NCI-H1694 (cell line): ENCODE measurements at regions not wholly inside any gene's neighbourhood (a gene's known extent, or its start where the extent isn't known, plus 50 kb on each side); places are given as distances from the start of the nearest gene placed in this dataset.

Source experiments
- DNase-seq: peaks from one replicate; lab custom pipeline; 2025; lab: John Stamatoyannopoulos, UW

GRCh38 chr19:32103541-32103940, 241.9 kb upstream of the ZNF507 start:
- DNase-seq: no peak

- no peak for DNase-seq
Observed at GRCh38 chr19:32104153-32104849, 241.1 kb upstream of the ZNF507 start.

GRCh38 chr19:32104850-32105235, 240.6 kb upstream of the ZNF507 start:
- no peak for DNase-seq

GRCh38 chr19:32105527-32106310, 239.7 kb upstream of the ZNF507 start:
- no peak for DNase-seq

GRCh38 chr19:32122258-32122657, 223.2 kb upstream of the ZNF507 start:
- DNase-seq: no peak

- no peak for DNase-seq
Observed at GRCh38 chr19:32123355-32123940, 222.0 kb upstream of the ZNF507 start.

GRCh38 chr19:32124585-32124984, 220.8 kb upstream of the ZNF507 start:
- DNase-seq: no peak

- DNase-seq: no peak
Observed at GRCh38 chr19:32129141-32129540, 216.3 kb upstream of the ZNF507 start.

- DNase-seq: no peak
Observed at GRCh38 chr19:32130332-32130731, 215.1 kb upstream of the ZNF507 start.

- no peak for DNase-seq
Observed at GRCh38 chr19:32131005-32131404, 214.4 kb upstream of the ZNF507 start.

GRCh38 chr19:32138416-32138815, 207.0 kb upstream of the ZNF507 start:
- no peak for DNase-seq

GRCh38 chr19:32141840-32142511, 203.4 kb upstream of the ZNF507 start:
- DNase-seq: no peak

GRCh38 chr19:32146664-32147063, 198.7 kb upstream of the ZNF507 start:
- no peak for DNase-seq

GRCh38 chr19:32150605-32151004, 194.8 kb upstream of the ZNF507 start:
- no peak for DNase-seq

GRCh38 chr19:32154418-32154817, 191.0 kb upstream of the ZNF507 start:
- DNase-seq: no peak

- DNase-seq: no peak
Observed at GRCh38 chr19:32164384-32164992, 180.9 kb upstream of the ZNF507 start.

GRCh38 chr19:32165141-32165540, 180.3 kb upstream of the ZNF507 start:
- DNase-seq: no peak

- DNase-seq: no peak
Observed at GRCh38 chr19:32165750-32166149, 179.7 kb upstream of the ZNF507 start.

GRCh38 chr19:32166238-32166637, 179.2 kb upstream of the ZNF507 start:
- no peak for DNase-seq

GRCh38 chr19:32168111-32168510, 177.3 kb upstream of the ZNF507 start:
- DNase-seq: no peak

GRCh38 chr19:32168606-32169005, 176.8 kb upstream of the ZNF507 start:
- DNase-seq: no peak

- no peak for DNase-seq
Observed at GRCh38 chr19:32171719-32172151, 173.7 kb upstream of the ZNF507 start.
